NCI-H1092 treated with DMSO at 0.1 percent for 48 hours (cell line): ENCODE measurements at regions not wholly inside any gene's neighbourhood (a gene's known extent, or its start where the extent isn't known, plus 50 kb on each side); places are given as distances from the start of the nearest gene placed in this dataset.

Experiments used
- DNase-seq: peaks from one replicate; lab custom pipeline; 2025; lab: John Stamatoyannopoulos, UW

- peak; percentile 91 for DNase-seq
Measured at GRCh38 chr11:116180806-116181600, 591.8 kb downstream of the BUD13 start.

DNA sequence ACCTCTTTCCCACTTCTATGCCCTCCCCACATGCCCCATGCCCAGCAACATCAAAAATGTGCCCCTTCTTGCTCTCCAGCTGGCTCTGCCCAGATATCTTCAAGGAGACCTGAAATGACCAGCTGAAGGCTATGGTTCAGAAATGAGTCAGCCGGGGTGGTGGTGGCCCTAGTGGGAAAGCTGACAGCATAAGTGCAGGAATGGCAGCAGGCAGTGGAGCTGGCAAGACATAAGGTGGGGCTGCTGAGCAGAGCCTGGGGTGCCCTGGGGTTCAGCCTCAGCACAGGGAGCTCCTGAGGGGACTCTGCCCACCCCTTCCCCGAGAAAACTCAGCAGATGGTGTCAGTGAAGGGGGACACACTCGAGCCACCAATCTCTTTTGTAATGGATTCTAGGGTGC lies 593.4 kb downstream of the BUD13 start:
- DNase-seq, result no peak

DNA sequence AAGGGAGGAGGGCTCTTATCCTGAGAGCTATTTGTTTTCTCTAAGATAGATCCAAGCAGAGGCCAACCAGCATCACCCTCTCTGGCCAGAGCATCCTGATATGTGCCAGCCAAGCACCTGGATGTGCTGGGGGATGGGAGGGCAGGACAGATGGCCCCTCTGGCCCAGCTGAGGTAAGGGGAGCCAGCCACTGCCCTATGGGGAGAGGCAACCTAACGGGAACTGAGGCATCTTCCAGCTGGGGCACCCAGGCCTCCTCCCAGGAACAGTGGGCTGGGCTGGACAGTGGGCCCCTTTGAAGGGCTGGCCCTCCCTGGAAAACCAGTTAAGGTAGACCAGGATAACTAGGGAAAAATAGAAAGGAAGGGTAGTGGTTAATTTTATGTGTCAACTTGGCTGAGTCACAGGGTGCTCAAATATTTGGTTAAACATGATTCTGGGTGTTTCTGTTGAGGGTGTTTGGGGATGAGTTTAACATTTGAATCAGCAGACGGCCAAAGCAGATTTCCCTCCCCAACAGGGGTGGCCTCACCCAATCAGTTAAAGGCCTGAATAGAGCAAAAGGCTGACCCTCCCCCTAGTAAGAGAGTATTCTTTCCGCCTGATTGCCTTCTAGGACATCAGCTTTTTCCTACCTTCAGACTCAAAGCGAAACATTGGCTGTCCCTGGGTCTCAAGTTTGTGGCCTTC lies 595.1 kb downstream of the BUD13 start:
- no peak for DNase-seq

DNA sequence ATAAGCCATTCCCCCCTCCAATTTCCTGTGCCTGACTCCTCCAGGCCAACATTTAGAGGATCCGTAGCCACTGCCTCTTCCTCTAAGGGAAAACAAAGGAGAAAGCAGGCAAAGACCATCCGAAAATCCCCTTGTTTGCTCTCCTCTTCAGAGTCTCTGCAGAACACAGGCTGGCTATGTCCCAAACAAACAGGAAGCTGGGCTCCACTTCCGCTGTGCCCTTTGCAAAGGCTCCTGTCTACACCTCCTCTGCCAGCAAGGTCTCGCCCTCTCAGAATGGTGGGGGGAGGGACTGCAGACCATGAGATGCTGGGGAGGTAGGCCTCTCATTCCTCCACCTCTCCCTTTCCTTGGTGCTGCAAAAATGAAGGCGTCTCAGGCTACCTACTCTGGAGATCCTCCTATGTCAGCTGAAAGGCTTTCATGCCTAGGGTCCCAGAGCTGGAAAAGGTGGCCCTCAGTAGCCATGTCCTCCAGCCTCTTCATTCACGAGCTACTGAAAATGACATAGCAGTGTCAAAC lies 596.2 kb downstream of the BUD13 start:
- peak; percentile 58 for DNase-seq

DNA sequence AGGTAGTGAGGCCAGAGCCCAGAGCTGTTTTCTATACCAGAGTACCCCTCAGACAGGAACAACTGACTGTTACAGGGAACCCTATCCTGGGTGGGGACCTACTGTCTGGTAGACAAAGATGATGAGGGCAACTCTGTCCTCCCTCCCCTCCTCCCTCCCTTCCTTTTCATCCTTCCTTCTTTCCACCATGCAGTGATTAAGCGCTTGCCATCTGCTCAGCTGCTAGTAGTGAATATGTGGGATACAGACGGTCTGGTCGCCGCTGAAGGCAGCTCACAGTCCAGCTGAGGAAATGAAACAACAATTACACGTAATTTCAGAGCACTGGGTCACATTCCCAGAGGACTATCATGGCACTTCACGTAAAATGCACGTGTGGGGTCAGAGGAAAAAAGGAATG lies 597.1 kb downstream of the BUD13 start:
- peak; percentile 45 for DNase-seq

- no peak for DNase-seq
Measured at GRCh38 chr11:116173941-116174911, 598.6 kb downstream of the BUD13 start.

- no peak for DNase-seq
Measured at GRCh38 chr11:116173506-116173905, 599.3 kb downstream of the BUD13 start.

GRCh38 chr11:116172851-116173250 lies 599.9 kb downstream of the BUD13 start:
- DNase-seq, result no peak

- DNase-seq, result no peak
Measured at GRCh38 chr11:116172156-116172555, 600.6 kb downstream of the BUD13 start.

- DNase-seq, result no peak
Measured at GRCh38 chr11:116171271-116172140, 601.3 kb downstream of the BUD13 start.

DNA sequence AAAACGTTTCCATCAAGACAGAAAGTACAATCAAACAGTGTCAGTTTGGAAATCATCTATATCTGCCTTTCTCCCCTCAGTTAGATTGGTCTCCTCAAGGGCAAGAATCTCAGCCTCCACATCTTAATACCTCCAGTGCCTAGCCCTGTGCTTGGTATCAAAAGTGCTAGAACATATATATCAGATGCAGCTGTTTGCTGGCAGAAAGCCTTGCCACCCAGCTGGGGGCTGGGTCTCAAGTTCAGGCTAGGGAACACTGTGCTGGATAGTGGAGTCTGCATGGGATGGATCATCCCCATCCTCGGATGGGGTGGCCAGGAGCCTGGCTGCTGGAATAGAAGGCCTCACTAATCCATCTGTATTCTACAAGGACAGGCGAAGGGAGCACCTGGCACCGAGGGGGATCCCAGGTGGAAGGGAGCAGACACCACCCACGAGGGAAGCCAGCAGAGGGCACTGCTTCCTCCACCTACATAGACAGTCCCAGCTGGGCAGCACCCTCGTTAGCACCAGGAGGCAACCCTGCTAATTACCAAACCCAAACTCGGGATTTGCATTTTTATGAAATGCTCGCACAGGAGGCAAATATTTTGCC lies 602.2 kb downstream of the BUD13 start:
- DNase-seq, result peak; percentile 47

GRCh38 chr11:116169776-116170175 lies 603.0 kb downstream of the BUD13 start:
- no peak for DNase-seq

DNA sequence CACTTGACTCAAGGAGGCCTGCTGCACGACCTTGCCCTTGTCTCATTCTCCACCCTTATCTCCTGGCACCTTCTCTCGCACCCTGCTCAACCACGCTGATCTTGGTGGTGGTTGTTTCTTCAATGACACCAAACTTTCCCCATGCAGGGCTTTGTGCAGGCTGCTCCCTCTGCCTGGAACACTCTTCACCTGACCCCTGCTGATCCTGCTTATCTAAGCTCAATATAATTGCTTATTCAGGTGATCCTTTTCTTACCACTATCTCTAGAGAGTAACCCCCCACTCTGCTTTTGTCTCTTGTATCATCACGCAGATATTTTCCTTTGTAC lies 604.4 kb downstream of the BUD13 start:
- no peak for DNase-seq

- no peak for DNase-seq
Measured at GRCh38 chr11:116167706-116168458, 604.9 kb downstream of the BUD13 start.

DNA sequence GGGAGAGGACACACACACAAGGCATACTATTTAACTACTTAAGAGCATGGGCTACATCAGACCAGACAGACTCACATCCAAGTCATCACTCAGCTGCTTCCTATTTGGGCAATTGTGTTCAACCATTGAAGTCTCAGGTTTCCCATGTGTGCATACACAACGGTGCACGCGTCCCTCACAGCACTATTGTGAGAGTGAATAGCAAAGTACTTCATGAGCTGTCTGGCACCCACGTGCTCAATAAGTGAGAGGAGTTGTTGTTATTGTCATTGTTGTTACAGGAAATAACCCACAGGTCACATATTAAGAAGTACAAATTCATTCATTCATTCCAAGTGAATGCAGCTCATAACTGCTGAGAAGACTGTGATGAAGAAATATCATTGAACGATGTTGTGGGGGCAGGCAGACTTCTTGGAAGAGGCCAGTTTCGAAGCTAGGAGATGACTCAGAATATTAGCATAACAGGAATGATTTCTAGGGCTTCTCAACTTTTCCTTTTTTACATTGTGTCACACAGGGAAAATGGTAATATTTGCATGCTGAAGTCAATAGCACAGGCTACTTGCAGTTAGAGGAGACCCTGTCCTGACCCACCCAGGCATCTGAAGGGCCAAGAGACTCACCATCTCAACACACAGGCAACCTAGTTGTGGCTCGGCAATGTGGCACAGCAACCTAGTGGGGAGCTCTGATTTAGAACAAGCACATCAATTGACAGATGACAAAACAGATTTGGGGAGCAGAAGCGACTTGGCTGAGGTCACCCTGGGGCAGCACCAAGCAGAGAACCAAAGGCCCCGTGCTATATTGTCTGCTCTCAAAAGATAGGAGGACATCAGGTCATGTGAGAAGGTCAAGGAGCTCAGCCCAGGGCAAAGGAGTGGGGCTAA lies 606.0 kb downstream of the BUD13 start:
- peak; percentile 35 for DNase-seq

DNA sequence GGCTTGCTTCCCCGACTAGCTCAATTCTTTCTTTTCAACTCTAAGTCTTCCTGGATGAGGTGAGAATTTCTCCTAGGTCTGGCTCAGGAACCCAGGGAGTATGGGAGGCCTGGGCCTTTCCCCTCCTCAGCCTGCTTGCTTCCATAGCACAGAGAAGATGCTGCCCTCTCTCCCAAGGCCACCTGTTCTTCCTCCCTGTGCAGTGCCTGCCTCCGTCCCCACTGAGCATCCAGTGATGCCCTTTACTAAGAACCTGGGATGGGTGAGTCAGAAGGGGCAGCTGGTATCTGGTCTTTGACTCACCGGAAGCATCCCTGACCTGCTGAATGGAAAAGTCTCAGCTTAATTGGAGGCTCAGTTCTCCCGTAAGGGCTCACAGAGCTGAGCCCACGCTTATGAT lies 607.9 kb downstream of the BUD13 start:
- DNase-seq, result no peak

- DNase-seq, result peak; percentile 90
Measured at GRCh38 chr11:116162886-116163230, 609.9 kb downstream of the BUD13 start.

GRCh38 chr11:116162086-116162885 lies 610.5 kb downstream of the BUD13 start:
- no peak for DNase-seq
